ENCODE measurements at regions not wholly inside any gene's neighbourhood (a gene's known extent, or its start where the extent isn't known, plus 50 kb on each side); places are given as distances from the start of the nearest gene placed in this dataset.
"Not testable (repeated sequence)": the region's sequence is repeated elsewhere in the genome, so short reads cannot be mapped to it uniquely, and the experiment has no call there.

- no peak for DNase-seq
These were observed 179.0 kb downstream of the NUFIP1 start for GRCh38 chr13:44810061-44810840.

GRCh38 chr13:44809190-44809589, 180.1 kb downstream of the NUFIP1 start:
- DNase-seq: no peak

GRCh38 chr13:44808185-44808584, 181.1 kb downstream of the NUFIP1 start:
- DNase-seq: no peak

GRCh38 chr13:44807449-44808034, 181.7 kb downstream of the NUFIP1 start:
- no peak for DNase-seq

GRCh38 chr13:44806826-44807225, 182.4 kb downstream of the NUFIP1 start:
- no peak for DNase-seq

- DNase-seq: no peak
These were observed 183.7 kb downstream of the NUFIP1 start for GRCh38 chr13:44805585-44805984.

- no peak for DNase-seq
These were observed 185.9 kb downstream of the NUFIP1 start for GRCh38 chr13:44803390-44803789.

GRCh38 chr13:44802491-44802890, 186.8 kb downstream of the NUFIP1 start:
- DNase-seq: no peak

GRCh38 chr13:44801990-44802389, 187.3 kb downstream of the NUFIP1 start:
- peak; percentile 89 for DNase-seq

- no peak for DNase-seq
These were observed 188.6 kb downstream of the NUFIP1 start for GRCh38 chr13:44800626-44801025.

GRCh38 chr13:44797685-44798084, 191.6 kb downstream of the NUFIP1 start:
- DNase-seq: no peak

- DNase-seq: no peak
These were observed 192.4 kb downstream of the NUFIP1 start for GRCh38 chr13:44796597-44797490.

- DNase-seq: not testable (repeated sequence)
These were observed 193.2 kb downstream of the NUFIP1 start for GRCh38 chr13:44796039-44796438.

GRCh38 chr13:44795176-44795575, 194.1 kb downstream of the NUFIP1 start:
- DNase-seq: no peak

- DNase-seq: no peak
These were observed 197.2 kb downstream of the NUFIP1 start for GRCh38 chr13:44792096-44792495.

GRCh38 chr13:44790289-44790688, 199.0 kb downstream of the NUFIP1 start:
- DNase-seq: no peak

GRCh38 chr13:44787617-44788016, 201.7 kb downstream of the NUFIP1 start:
- no peak for DNase-seq

GRCh38 chr13:44786756-44787155, 202.5 kb downstream of the NUFIP1 start:
- no peak for DNase-seq

- DNase-seq: no peak
These were observed 203.9 kb downstream of the NUFIP1 start for GRCh38 chr13:44785401-44785800.

- DNase-seq: no peak
These were observed 204.6 kb downstream of the NUFIP1 start for GRCh38 chr13:44784708-44785080.

GRCh38 chr13:44783994-44784707, 205.1 kb downstream of the NUFIP1 start:
- DNase-seq: no peak

- DNase-seq: no peak
These were observed 204.6 kb upstream of the TSC22D1 start for GRCh38 chr13:44780591-44781280.

All from fibroblast of upper back skin (primary cell).